ENCODE measurements at regions not wholly inside any gene's neighbourhood (a gene's known extent, or its start where the extent isn't known, plus 50 kb on each side); places are given as distances from the start of the nearest gene placed in this dataset.

- no peaks in the 10 kb centered on the region for H3K79me2 ChIP-seq (ENCODE audit: low read length)
- no peak overlapping the region for H2AFZ ChIP-seq (ENCODE audit: low read length)
- H3K27me3 ChIP-seq (replicated peaks; ENCODE audit: insufficient read depth, low read length) = no peaks in the 10 kb centered on the region
- no peaks in the 10 kb centered on the region for H4K20me1 ChIP-seq (ENCODE audit: insufficient read depth, low read length)
- no peaks in the 10 kb centered on the region for H3K9me3 ChIP-seq (replicated peaks; ENCODE audit: insufficient read depth, low read length)
- H3K4me1 ChIP-seq (ENCODE audit: low read length) = no peaks in the 10 kb centered on the region
- H3K36me3 ChIP-seq (replicated peaks; ENCODE audit: insufficient read depth, low read length) = no peaks in the 10 kb centered on the region
- no peaks in the 10 kb centered on the region for H3K9me2 ChIP-seq (replicated peaks; ENCODE audit: insufficient read depth, low read length)
- H3K4me2 ChIP-seq (ENCODE audit: low read depth, low read length) = no peak overlapping the region
- H3F3A ChIP-seq (ENCODE audit: insufficient read depth, low read length) = no peaks in the 10 kb centered on the region
- no peak for DNase-seq
- no peak overlapping the region for H3K27ac ChIP-seq (ENCODE audit: low read length)
- no peak overlapping the region for H3K4me3 ChIP-seq (ENCODE audit: low read length)
- H3K9ac ChIP-seq (ENCODE audit: low read length) = no peak overlapping the region
- TF ChIP-seq EZH2 (optimal IDR thresholded peaks at IDR 0.05; ENCODE audit: low read depth, low read length) (no peak), CTCF (IDR thresholded peaks at IDR 0.05; ENCODE audit: low read length) (no peak), EZH2phosphoT487 (IDR thresholded peaks at IDR 0.05; ENCODE audit: low read length) (no peak)
These were observed 511.9 kb downstream of the HAPSTR1 start for GRCh38 chr16:9603316-9603715.

- H4K20me1 ChIP-seq (ENCODE audit: insufficient read depth, low read length) = no peaks in the 10 kb centered on the region
- H3K4me2 ChIP-seq (ENCODE audit: low read depth, low read length) = no peak overlapping the region
- H3K36me3 ChIP-seq (replicated peaks; ENCODE audit: insufficient read depth, low read length) = no peaks in the 10 kb centered on the region
- no peak for TF ChIP-seq EZH2 (optimal IDR thresholded peaks at IDR 0.05; ENCODE audit: low read depth, low read length)
- no peak for TF ChIP-seq EZH2phosphoT487 (IDR thresholded peaks at IDR 0.05; ENCODE audit: low read length)
- TF ChIP-seq CTCF (IDR thresholded peaks at IDR 0.05; ENCODE audit: low read length) = no peak
- H3K9me3 ChIP-seq (replicated peaks; ENCODE audit: insufficient read depth, low read length) = no peaks in the 10 kb centered on the region
- no peak overlapping the region for H3K4me3 ChIP-seq (ENCODE audit: low read length)
- H3K27ac ChIP-seq (ENCODE audit: low read length) = no peak overlapping the region
- H3K9ac ChIP-seq (ENCODE audit: low read length) = no peak overlapping the region
- DNase-seq = no peak
- no peaks in the 10 kb centered on the region for H3F3A ChIP-seq (ENCODE audit: insufficient read depth, low read length)
- H2AFZ ChIP-seq (ENCODE audit: low read length) = no peak overlapping the region
- no peaks in the 10 kb centered on the region for H3K9me2 ChIP-seq (replicated peaks; ENCODE audit: insufficient read depth, low read length)
- no peaks in the 10 kb centered on the region for H3K79me2 ChIP-seq (ENCODE audit: low read length)
- H3K4me1 ChIP-seq (ENCODE audit: low read length) = no peaks in the 10 kb centered on the region
- no peaks in the 10 kb centered on the region for H3K27me3 ChIP-seq (replicated peaks; ENCODE audit: insufficient read depth, low read length)
These were observed 516.2 kb downstream of the HAPSTR1 start for GRCh38 chr16:9607515-9608230.

GRCh38 chr16:9610727-9611126 lies 519.3 kb downstream of the HAPSTR1 start:
- no peaks in the 10 kb centered on the region for H3F3A ChIP-seq (ENCODE audit: insufficient read depth, low read length)

GRCh38 chr16:9612267-9612666 lies 520.8 kb downstream of the HAPSTR1 start:
- TF ChIP-seq EZH2 (optimal IDR thresholded peaks at IDR 0.05; ENCODE audit: low read depth, low read length) = no peak
- TF ChIP-seq EZH2phosphoT487 (IDR thresholded peaks at IDR 0.05; ENCODE audit: low read length) = no peak
- no peak for TF ChIP-seq CTCF (IDR thresholded peaks at IDR 0.05; ENCODE audit: low read length)
- Histone ChIP-seq H3F3A (ENCODE audit: insufficient read depth, low read length) (no peaks in the 10 kb centered on the region), H3K4me3 (ENCODE audit: low read length) (no peak overlapping the region), H3K9ac (ENCODE audit: low read length) (no peak overlapping the region), H3K36me3 (replicated peaks; ENCODE audit: insufficient read depth, low read length) (no peaks in the 10 kb centered on the region), H2AFZ (ENCODE audit: low read length) (no peak overlapping the region), H3K4me2 (ENCODE audit: low read depth, low read length) (no peak overlapping the region), H3K27me3 (replicated peaks; ENCODE audit: insufficient read depth, low read length) (no peaks in the 10 kb centered on the region), H3K79me2 (ENCODE audit: low read length) (no peaks in the 10 kb centered on the region), H3K9me3 (replicated peaks; ENCODE audit: insufficient read depth, low read length) (no peaks in the 10 kb centered on the region), H3K4me1 (ENCODE audit: low read length) (no peaks in the 10 kb centered on the region), H3K9me2 (replicated peaks; ENCODE audit: insufficient read depth, low read length) (no peaks in the 10 kb centered on the region), H3K27ac (ENCODE audit: low read length) (no peak overlapping the region), H4K20me1 (ENCODE audit: insufficient read depth, low read length) (no peaks in the 10 kb centered on the region)
- no peak for DNase-seq

More at GRCh38 chr16:9610727-9611126, 519.3 kb downstream of the HAPSTR1 start:
- no peak for DNase-seq
- H3K36me3 ChIP-seq (replicated peaks; ENCODE audit: insufficient read depth, low read length) = no peaks in the 10 kb centered on the region
- no peak overlapping the region for H2AFZ ChIP-seq (ENCODE audit: low read length)
- H3K4me1 ChIP-seq (ENCODE audit: low read length) = no peaks in the 10 kb centered on the region
- no peak overlapping the region for H3K4me2 ChIP-seq (ENCODE audit: low read depth, low read length)
- no peaks in the 10 kb centered on the region for H3K27me3 ChIP-seq (replicated peaks; ENCODE audit: insufficient read depth, low read length)
- no peak overlapping the region for H3K9ac ChIP-seq (ENCODE audit: low read length)
- no peaks in the 10 kb centered on the region for H3K79me2 ChIP-seq (ENCODE audit: low read length)
- H4K20me1 ChIP-seq (ENCODE audit: insufficient read depth, low read length) = no peaks in the 10 kb centered on the region
- no peak overlapping the region for H3K27ac ChIP-seq (ENCODE audit: low read length)
- TF ChIP-seq EZH2 (optimal IDR thresholded peaks at IDR 0.05; ENCODE audit: low read depth, low read length) = no peak
- no peak overlapping the region for H3K4me3 ChIP-seq (ENCODE audit: low read length)
- H3K9me2 ChIP-seq (replicated peaks; ENCODE audit: insufficient read depth, low read length) = no peaks in the 10 kb centered on the region
- H3K9me3 ChIP-seq (replicated peaks; ENCODE audit: insufficient read depth, low read length) = no peaks in the 10 kb centered on the region
